ENCODE measurements at regions not wholly inside any gene's neighbourhood (a gene's known extent, or its start where the extent isn't known, plus 50 kb on each side); places are given as distances from the start of the nearest gene placed in this dataset.

GRCh38 chr5:58183786-58184085 lies 276.1 kb downstream of the PLK2 start:
- POLR2A ChIA-PET: no interaction called here
- ATAC-seq (ENCODE audit: low read depth) (no peak), DNase-seq (no peak)
- TF ChIP-seq CTCF (IDR thresholded peaks at IDR 0.05) (no peak), EZH2 (IDR thresholded peaks at IDR 0.05; ENCODE audit: borderline replicate concordance, insufficient read depth, low read depth, low read length, poor library complexity, severe bottlenecking) (no peak)
- H3K9me3 ChIP-seq (ENCODE audit: control extremely low read depth in 1 of 3, control insufficient read depth in 2 of 3, insufficient read depth in 1 of 3, low read length in 2 of 3): no peaks in the 10 kb centered on the region
- Mint-ChIP-seq H3K4me1 (no peaks in the 10 kb centered on the region), H3K4me3 (no peak overlapping the region), H3K27ac (no peak overlapping the region), H3K27me3 (no peaks in the 10 kb centered on the region), H3K9me3 (ENCODE audit: insufficient read depth) (no peaks in the 10 kb centered on the region)
- H3K4me3 ChIP-seq (ENCODE audit: control extremely low read depth in 1 of 5, extremely low read depth in 1 of 5, insufficient read depth in 1 of 5, low read depth in 2 of 5, low read length in 4 of 5): no peak overlapping the region
- no peak overlapping the region for H3K4me2 ChIP-seq (replicated peaks; ENCODE audit: low read depth, low read length, poor library complexity, severe bottlenecking)
- intact Hi-C loops (cut with micrococcal nuclease): no loop called here
- CTCF ChIA-PET: no interaction called here
- H3K9ac ChIP-seq (ENCODE audit: low read length): no peak overlapping the region
- no peak overlapping the region for H3K27ac ChIP-seq (ENCODE audit: low read length in 2 of 2)
- H3K79me2 ChIP-seq (ENCODE audit: control insufficient read depth, insufficient read depth, low read length): no peaks in the 10 kb centered on the region
- H3K36me3 ChIP-seq (replicated peaks in 1 of 2; ENCODE audit: control extremely low read depth in 1 of 2, control insufficient read depth in 1 of 2, extremely low read depth in 1 of 2, insufficient read depth in 2 of 2, low read length in 1 of 2): no peaks in the 10 kb centered on the region
- no peaks in the 10 kb centered on the region for H3K27me3 ChIP-seq (replicated peaks in 1 of 4; ENCODE audit: control extremely low read depth in 1 of 4, control insufficient read depth in 3 of 4, insufficient read depth in 4 of 4, low read length in 3 of 4)
- no peak overlapping the region for H2AFZ ChIP-seq (ENCODE audit: insufficient read depth, low read depth, low read length, poor library complexity, severe bottlenecking)
- H4K20me1 ChIP-seq (ENCODE audit: control insufficient read depth, insufficient read depth, low read length, poor library complexity, severe bottlenecking): no peaks in the 10 kb centered on the region
- no peaks in the 10 kb centered on the region for H3K4me1 ChIP-seq (ENCODE audit: control insufficient read depth in 2 of 2, insufficient read depth in 2 of 2, low read length in 2 of 2)
- 96% methylated on average over 2 of the region's 2 CpGs for WGBS (ENCODE audit: insufficient coverage)

GRCh38 chr5:58183078-58183785 lies 276.7 kb downstream of the PLK2 start:
- H3K4me3 ChIP-seq (ENCODE audit: control extremely low read depth in 1 of 5, extremely low read depth in 1 of 5, insufficient read depth in 1 of 5, low read depth in 2 of 5, low read length in 4 of 5): no peak overlapping the region
- ChIA-PET CTCF (no interaction called here), POLR2A (no interaction called here)
- H3K9me3 ChIP-seq (ENCODE audit: control extremely low read depth in 1 of 3, control insufficient read depth in 2 of 3, insufficient read depth in 1 of 3, low read length in 2 of 3): no peaks in the 10 kb centered on the region
- Mint-ChIP-seq H3K27me3 (no peaks in the 10 kb centered on the region), H3K4me3 (no peak overlapping the region), H3K9me3 (ENCODE audit: insufficient read depth) (no peaks in the 10 kb centered on the region), H3K27ac (no peak overlapping the region), H3K4me1 (no peaks in the 10 kb centered on the region)
- ATAC-seq (ENCODE audit: low read depth) (no peak), DNase-seq (no peak)
- no peaks in the 10 kb centered on the region for H3K4me1 ChIP-seq (ENCODE audit: control insufficient read depth in 2 of 2, insufficient read depth in 2 of 2, low read length in 2 of 2)
- no peak overlapping the region for H3K9ac ChIP-seq (ENCODE audit: low read length)
- TF ChIP-seq CTCF (IDR thresholded peaks at IDR 0.05): no peak
- H3K36me3 ChIP-seq (replicated peaks in 1 of 2; ENCODE audit: control extremely low read depth in 1 of 2, control insufficient read depth in 1 of 2, extremely low read depth in 1 of 2, insufficient read depth in 2 of 2, low read length in 1 of 2): no peaks in the 10 kb centered on the region
- intact Hi-C loops (cut with micrococcal nuclease): no loop called here
- 93% methylated on average over 6 of the region's 6 CpGs for WGBS (ENCODE audit: insufficient coverage)
- H3K4me2 ChIP-seq (replicated peaks; ENCODE audit: low read depth, low read length, poor library complexity, severe bottlenecking): no peak overlapping the region
- H3K27me3 ChIP-seq (replicated peaks in 1 of 4; ENCODE audit: control extremely low read depth in 1 of 4, control insufficient read depth in 3 of 4, insufficient read depth in 4 of 4, low read length in 3 of 4): no peaks in the 10 kb centered on the region
- no peaks in the 10 kb centered on the region for H3K79me2 ChIP-seq (ENCODE audit: control insufficient read depth, insufficient read depth, low read length)
- no peaks in the 10 kb centered on the region for H4K20me1 ChIP-seq (ENCODE audit: control insufficient read depth, insufficient read depth, low read length, poor library complexity, severe bottlenecking)
- H2AFZ ChIP-seq (ENCODE audit: insufficient read depth, low read depth, low read length, poor library complexity, severe bottlenecking): no peak overlapping the region
- no peak overlapping the region for H3K27ac ChIP-seq (ENCODE audit: low read length in 2 of 2)
